ENCODE measurements at regions not wholly inside any gene's neighbourhood (a gene's known extent, or its start where the extent isn't known, plus 50 kb on each side); places are given as distances from the start of the nearest gene placed in this dataset.
A peak's percentile ranks its signal among the peaks of the same experiment; 100 is the strongest.

DNA sequence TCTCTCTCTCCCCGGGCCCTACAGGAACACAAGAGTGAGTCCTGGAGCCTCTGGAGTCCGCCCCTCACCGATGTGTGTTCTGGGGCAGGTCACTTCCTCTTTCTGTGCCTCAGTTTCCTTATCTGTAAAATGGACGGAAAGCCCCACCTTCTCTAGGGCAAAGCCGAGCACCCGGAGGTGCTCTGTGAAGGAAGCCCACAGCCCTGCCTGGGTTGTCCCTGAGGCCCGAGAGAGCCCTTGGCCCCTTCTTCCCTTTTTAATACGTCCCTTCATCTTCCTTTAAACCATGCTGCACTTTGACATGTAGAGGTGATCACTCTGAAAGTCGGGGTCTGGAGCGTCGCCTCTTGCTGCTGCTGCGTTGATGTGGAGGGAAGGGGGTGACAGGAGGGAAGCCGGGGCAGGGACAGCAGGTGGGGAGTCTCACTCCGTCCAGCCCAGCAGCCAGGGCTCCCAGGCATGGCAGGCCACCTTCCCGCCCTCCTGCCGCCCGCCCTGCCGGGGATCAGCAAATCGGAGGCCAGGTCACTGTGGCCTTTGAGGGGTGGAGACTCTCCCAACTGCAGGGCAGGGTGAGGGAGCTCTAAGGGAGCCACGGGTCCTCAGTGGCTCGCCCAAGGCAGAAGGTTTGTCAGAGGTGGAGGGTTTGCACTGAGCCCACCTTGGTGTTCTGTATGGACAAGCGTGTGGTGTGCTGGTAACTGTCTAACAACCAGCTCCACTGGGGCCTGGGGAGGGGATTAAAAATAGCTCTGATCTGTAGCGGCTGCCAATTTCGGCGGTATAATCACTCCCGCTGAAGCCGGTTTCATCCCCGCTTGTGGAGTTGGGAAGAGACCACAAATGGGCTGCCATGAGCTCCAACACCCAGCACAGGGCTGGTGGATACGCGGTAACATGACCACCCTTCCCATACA is 135.9 kb upstream of the ID2 start:
- no peaks in the 10 kb centered on the region for H3K4me1 ChIP-seq (ENCODE audit: control insufficient read depth, insufficient read depth, low read length)
- H3K27ac ChIP-seq (ENCODE audit: extremely low read depth, low read depth, low read length) = no peak overlapping the region
- CTCF ChIA-PET = interaction anchor here (1.9 kb wide), 1 partner anchor 1119 kb away, joined by 6 read pairs; no protein-coding TSS in a partner anchor
- no peak for TF ChIP-seq ZNF654 (tag by site-specific recombination; IDR thresholded peaks at IDR 0.05; ENCODE audit: low read depth)
- no peak for TF ChIP-seq HOXC10 (CRISPR knock-in tag; IDR thresholded peaks at IDR 0.05)
- H3K9me3 ChIP-seq (ENCODE audit: control insufficient read depth, insufficient read depth, low read depth, low read length) = no peaks in the 10 kb centered on the region
- POLR2A ChIA-PET = interaction anchor here (0.7 to 1.2 kb wide), 2 partner anchors 135 to 136 kb away, joined by 3 to 4 read pairs; partner anchors contain the start of gene ID2
- no peak overlapping the region for H3K4me3 ChIP-seq (ENCODE audit: low read depth, low read length)
- H3K36me3 ChIP-seq (ENCODE audit: control insufficient read depth in 2 of 2, insufficient read depth in 1 of 2, low read length in 2 of 2) = no peaks in the 10 kb centered on the region

DNA sequence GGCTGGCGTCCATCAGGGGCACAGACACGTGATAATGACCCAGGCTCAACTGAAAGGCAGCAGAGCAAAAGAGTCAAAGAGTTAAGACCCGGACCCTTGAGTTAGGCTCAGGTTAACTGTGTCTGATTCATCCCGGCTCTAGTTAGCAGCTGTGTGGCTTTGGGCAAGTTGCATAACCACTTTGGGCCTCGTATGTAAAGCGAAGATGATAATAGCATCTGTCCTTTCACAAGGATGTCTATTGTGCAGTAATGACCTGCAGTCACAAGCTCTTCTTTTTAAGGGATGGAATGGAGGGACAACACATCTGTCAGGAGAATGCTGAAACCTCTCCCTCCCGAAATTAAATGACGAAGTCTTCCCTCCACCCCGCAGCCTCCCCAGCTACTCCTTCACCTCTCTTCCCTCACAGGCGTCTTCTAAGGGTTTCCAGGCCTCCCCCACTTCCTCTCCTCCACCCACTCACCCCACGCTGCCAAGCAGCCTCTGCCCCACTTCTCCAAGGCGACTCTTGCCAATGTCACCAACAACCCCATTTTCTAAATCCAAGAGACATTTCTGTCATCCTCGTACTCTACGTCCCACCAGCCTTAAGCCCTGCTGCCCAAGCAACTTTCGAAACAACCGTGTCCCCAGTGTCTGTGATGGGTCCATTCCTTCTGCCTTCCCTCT is 135.1 kb upstream of the ID2 start:
- POLR2A ChIA-PET = interaction anchor here (0.7 to 1.2 kb wide), 2 partner anchors 134 to 135 kb away, joined by 3 to 4 read pairs; partner anchors contain the start of gene ID2
- no peak overlapping the region for H3K27ac ChIP-seq (ENCODE audit: extremely low read depth, low read depth, low read length)
- TF ChIP-seq, protein P1, sequence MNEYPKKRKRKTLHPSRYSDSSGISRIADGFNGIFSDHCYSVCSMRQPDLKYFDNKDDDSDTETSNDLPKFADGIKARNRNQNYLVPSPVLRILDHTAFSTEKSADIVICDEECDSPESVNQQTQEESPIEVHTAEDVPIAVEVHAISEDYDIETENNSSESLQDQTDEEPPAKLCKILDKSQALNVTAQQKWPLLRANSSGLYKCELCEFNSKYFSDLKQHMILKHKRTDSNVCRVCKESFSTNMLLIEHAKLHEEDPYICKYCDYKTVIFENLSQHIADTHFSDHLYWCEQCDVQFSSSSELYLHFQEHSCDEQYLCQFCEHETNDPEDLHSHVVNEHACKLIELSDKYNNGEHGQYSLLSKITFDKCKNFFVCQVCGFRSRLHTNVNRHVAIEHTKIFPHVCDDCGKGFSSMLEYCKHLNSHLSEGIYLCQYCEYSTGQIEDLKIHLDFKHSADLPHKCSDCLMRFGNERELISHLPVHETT (tag by site-specific recombination; IDR thresholded peaks at IDR 0.05) = no peak
- TF ChIP-seq EGR2 (tag by site-specific recombination; IDR thresholded peaks at IDR 0.05; ENCODE audit: low read depth) = peak; percentile 7; the same call in 1 of the 2 replicates
- no peak for TF ChIP-seq OVOL3 (tag by site-specific recombination; IDR thresholded peaks at IDR 0.05)
- no peak for TF ChIP-seq ZNF791 (tag by site-specific recombination; IDR thresholded peaks at IDR 0.05)
- TF ChIP-seq, protein P2, sequence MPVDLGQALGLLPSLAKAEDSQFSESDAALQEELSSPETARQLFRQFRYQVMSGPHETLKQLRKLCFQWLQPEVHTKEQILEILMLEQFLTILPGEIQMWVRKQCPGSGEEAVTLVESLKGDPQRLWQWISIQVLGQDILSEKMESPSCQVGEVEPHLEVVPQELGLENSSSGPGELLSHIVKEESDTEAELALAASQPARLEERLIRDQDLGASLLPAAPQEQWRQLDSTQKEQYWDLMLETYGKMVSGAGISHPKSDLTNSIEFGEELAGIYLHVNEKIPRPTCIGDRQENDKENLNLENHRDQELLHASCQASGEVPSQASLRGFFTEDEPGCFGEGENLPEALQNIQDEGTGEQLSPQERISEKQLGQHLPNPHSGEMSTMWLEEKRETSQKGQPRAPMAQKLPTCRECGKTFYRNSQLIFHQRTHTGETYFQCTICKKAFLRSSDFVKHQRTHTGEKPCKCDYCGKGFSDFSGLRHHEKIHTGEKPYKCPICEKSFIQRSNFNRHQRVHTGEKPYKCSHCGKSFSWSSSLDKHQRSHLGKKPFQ (tag by site-specific recombination; IDR thresholded peaks at IDR 0.05) = no peak
- CTCF ChIA-PET = no interaction called here
- no peaks in the 10 kb centered on the region for H3K36me3 ChIP-seq (ENCODE audit: control insufficient read depth in 2 of 2, insufficient read depth in 1 of 2, low read length in 2 of 2)
- H3K9me3 ChIP-seq (ENCODE audit: control insufficient read depth, insufficient read depth, low read depth, low read length) = no peaks in the 10 kb centered on the region
- no peak overlapping the region for H3K4me3 ChIP-seq (ENCODE audit: low read depth, low read length)
- H3K4me1 ChIP-seq (ENCODE audit: control insufficient read depth, insufficient read depth, low read length) = no peaks in the 10 kb centered on the region

DNA sequence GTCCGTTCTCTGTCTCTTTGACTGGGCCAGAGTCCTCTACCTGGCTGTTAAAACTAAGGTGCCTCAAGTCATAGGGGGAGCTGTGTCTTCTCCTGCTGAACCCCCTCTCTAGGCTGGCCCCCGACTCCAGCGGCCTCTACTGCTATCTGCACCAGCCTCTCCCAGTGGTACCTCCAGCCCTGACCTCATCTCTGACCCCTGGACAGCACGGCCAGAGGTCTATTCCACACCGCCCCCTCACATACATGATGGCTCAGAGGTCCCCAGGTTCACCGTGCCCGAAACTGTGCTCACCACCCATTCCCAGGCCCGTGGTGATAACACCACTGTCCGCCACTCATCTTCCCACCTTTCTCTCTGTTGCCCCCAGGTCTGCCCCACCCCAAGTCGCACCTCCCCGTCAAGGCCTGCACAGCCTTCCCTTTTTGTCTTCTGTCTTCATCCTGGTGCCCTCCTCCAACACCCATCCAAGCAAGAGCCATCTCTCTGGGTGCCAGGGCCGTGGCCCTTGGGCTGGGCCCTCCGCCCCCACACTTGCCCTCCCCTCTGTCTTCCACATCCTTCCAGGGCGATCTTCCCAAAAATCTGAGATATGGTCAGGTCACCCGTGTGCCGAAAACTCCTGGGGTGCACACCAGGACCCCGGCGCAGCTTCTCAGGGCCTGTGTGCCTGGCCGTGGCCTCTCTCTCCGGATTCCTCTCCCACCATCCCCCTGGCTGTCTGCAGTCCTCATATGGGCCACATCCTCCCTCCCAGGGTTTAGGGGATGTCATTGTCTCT is 134.4 kb upstream of the ID2 start:
- ChIA-PET CTCF (no interaction called here), POLR2A (no interaction called here)
- no peaks in the 10 kb centered on the region for H3K9me3 ChIP-seq (ENCODE audit: control insufficient read depth, insufficient read depth, low read depth, low read length)
- H3K27ac ChIP-seq (ENCODE audit: extremely low read depth, low read depth, low read length) = no peak overlapping the region
- no peak overlapping the region for H3K4me3 ChIP-seq (ENCODE audit: low read depth, low read length)
- H3K36me3 ChIP-seq (ENCODE audit: control insufficient read depth in 2 of 2, insufficient read depth in 1 of 2, low read length in 2 of 2) = no peaks in the 10 kb centered on the region
- TF ChIP-seq ZNF223 (tag by site-specific recombination; IDR thresholded peaks at IDR 0.05) (no peak), ZNF473 (tag by site-specific recombination; IDR thresholded peaks at IDR 0.05) (no peak), ZNF266 (tag by site-specific recombination; IDR thresholded peaks at IDR 0.05; ENCODE audit: low read depth) (no peak), SP2 (tag by site-specific recombination; IDR thresholded peaks at IDR 0.05) (no peak)
- H3K4me1 ChIP-seq (ENCODE audit: control insufficient read depth, insufficient read depth, low read length) = no peaks in the 10 kb centered on the region

DNA sequence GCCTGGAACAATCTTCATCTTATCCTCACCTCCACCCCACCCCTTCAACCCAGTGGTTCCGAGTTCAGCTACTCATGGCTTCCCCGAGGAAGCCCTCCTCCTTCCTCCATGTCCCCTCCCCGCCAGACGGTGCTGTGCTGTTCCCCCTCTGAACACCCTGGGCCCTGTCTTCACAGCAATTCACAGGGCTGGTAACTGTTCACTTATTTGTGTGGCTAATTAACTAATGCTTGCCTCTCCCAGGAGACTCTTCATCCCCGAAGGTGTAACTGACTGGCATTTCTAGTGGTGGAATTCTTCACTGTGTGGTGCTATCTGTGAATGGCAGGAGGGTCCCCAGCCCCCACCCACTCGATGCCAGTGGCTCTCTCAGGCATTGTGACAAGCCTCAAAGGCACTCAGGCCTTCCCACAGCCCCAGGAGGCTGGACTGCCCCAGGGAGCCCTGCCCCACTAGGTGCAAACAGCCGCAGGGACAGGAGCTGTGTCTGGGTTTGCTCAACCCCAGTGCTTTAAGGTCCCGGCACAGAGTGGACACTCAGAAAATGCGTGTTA is 133.7 kb upstream of the ID2 start:
- CTCF ChIA-PET = no interaction called here
- POLR2A ChIA-PET = interaction anchor here (1.5 kb wide), 1 partner anchor 134 kb away, joined by 3 read pairs; the partner anchor contains the start of gene ID2
- H3K36me3 ChIP-seq (ENCODE audit: control insufficient read depth in 2 of 2, insufficient read depth in 1 of 2, low read length in 2 of 2) = no peaks in the 10 kb centered on the region
- H3K4me3 ChIP-seq (ENCODE audit: low read depth, low read length) = no peak overlapping the region
- H3K4me1 ChIP-seq (ENCODE audit: control insufficient read depth, insufficient read depth, low read length) = no peaks in the 10 kb centered on the region
- no peak overlapping the region for H3K27ac ChIP-seq (ENCODE audit: extremely low read depth, low read depth, low read length)
- H3K9me3 ChIP-seq (ENCODE audit: control insufficient read depth, insufficient read depth, low read depth, low read length) = no peaks in the 10 kb centered on the region
- TF ChIP-seq ZEB2 (tag by site-specific recombination; IDR thresholded peaks at IDR 0.05) = no peak
- no peak for TF ChIP-seq ZFP3 (tag by site-specific recombination; IDR thresholded peaks at IDR 0.05; ENCODE audit: low read depth)
- TF ChIP-seq, protein P3, sequence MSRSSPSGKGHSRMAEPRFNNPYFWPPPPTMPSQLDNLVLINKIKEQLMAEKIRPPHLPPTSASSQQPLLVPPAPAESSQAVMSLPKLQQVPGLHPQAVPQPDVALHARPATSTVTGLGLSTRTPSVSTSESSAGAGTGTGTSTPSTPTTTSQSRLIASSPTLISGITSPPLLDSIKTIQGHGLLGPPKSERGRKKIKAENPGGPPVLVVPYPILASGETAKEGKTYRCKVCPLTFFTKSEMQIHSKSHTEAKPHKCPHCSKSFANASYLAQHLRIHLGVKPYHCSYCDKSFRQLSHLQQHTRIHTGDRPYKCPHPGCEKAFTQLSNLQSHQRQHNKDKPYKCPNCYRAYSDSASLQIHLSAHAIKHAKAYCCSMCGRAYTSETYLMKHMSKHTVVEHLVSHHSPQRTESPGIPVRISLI (tag by site-specific recombination; IDR thresholded peaks at IDR 0.05) = no peak
- TF ChIP-seq RBAK (tag by site-specific recombination; IDR thresholded peaks at IDR 0.05) = no peak
- no peak for TF ChIP-seq MEIS1 (CRISPR knock-in tag; IDR thresholded peaks at IDR 0.05; ENCODE audit: borderline replicate concordance)
- TF ChIP-seq, protein P4, sequence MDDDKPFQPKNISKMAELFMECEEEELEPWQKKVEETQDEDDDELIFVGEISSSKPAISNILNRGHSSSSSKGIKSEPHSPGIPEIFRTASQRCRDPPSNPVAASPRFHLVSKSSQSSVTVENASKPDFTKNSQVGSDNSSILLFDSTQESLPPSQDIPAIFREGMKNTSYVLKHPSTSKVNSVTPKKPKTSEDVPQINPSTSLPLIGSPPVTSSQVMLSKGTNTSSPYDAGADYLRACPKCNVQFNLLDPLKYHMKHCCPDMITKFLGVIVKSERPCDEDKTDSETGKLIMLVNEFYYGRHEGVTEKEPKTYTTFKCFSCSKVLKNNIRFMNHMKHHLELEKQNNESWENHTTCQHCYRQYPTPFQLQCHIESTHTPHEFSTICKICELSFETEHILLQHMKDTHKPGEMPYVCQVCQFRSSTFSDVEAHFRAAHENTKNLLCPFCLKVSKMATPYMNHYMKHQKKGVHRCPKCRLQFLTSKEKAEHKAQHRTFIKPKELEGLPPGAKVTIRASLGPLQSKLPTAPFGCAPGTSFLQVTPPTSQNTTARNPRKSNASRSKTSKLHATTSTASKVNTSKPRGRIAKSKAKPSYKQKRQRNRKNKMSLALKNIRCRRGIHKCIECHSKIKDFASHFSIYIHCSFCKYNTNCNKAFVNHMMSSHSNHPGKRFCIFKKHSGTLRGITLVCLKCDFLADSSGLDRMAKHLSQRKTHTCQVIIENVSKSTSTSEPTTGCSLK (tag by site-specific recombination; IDR thresholded peaks at IDR 0.05) = no peak
- no peak for TF ChIP-seq ZNF157 (tag by site-specific recombination; IDR thresholded peaks at IDR 0.05)
